ENCODE measurements at regions not wholly inside any gene's neighbourhood (a gene's known extent, or its start where the extent isn't known, plus 50 kb on each side); places are given as distances from the start of the nearest gene placed in this dataset.

- Histone ChIP-seq H3K36me3 (replicated peaks in 1 of 2; ENCODE audit: insufficient read depth in 1 of 2, low read depth in 2 of 2) (no peaks in the 10 kb centered on the region), H3K27me3 (no peaks in the 10 kb centered on the region), H3K4me1 (no peaks in the 10 kb centered on the region), H3K27ac (no peak overlapping the region), H3K9me3 (no peaks in the 10 kb centered on the region), H3K4me3 (no peak overlapping the region)
- WGBS, 2 donors, result 66 to 67% methylated on average over 12 of the region's 12 CpGs
- TF ChIP-seq, protein P1, sequence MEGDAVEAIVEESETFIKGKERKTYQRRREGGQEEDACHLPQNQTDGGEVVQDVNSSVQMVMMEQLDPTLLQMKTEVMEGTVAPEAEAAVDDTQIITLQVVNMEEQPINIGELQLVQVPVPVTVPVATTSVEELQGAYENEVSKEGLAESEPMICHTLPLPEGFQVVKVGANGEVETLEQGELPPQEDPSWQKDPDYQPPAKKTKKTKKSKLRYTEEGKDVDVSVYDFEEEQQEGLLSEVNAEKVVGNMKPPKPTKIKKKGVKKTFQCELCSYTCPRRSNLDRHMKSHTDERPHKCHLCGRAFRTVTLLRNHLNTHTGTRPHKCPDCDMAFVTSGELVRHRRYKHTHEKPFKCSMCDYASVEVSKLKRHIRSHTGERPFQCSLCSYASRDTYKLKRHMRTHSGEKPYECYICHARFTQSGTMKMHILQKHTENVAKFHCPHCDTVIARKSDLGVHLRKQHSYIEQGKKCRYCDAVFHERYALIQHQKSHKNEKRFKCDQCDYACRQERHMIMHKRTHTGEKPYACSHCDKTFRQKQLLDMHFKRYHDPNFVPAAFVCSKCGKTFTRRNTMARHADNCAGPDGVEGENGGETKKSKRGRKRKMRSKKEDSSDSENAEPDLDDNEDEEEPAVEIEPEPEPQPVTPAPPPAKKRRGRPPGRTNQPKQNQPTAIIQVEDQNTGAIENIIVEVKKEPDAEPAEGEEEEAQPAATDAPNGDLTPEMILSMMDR (IDR thresholded peaks at IDR 0.05), result no peak
- TF ChIP-seq POLR2A (IDR thresholded peaks at IDR 0.05), result no peak
- peak; percentile 30 for ATAC-seq
- peak in 3 of 4 donors; percentile 10 to 31 (median 21) for DNase-seq
- intact Hi-C loops (cut with DNase I), result no loop called here
These were observed 156.8 kb upstream of the LYZL1 start for GRCh38 chr10:29131952-29132547.

GRCh38 chr10:29132551-29133111, 156.2 kb upstream of the LYZL1 start:
- no peak overlapping the region for H3K27ac ChIP-seq

DNA sequence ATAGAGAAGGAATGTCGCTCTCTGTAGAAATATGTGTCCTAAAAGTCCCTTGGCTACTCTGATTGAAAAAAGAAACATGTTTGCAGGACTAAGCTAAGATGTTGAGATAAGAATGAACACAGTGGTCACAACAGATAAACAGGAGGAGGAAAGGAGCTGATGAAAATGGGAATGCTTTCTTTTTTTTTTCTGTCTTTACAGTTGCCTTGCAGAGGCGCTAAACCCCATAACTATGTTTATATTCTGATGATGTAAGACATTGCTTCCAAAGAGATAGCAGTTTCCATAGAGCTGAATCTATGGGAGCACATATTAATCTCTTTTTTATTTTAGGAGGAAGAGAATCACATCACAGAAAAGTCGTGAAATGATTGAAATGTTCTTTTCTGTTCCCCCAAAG, 153.5 kb upstream of the LYZL1 start:
- intact Hi-C loops (cut with DNase I), result no loop called here
- no peaks in the 10 kb centered on the region for H3K36me3 ChIP-seq (replicated peaks in 1 of 2; ENCODE audit: insufficient read depth in 1 of 2, low read depth in 2 of 2)
- H3K4me3 ChIP-seq, result no peak overlapping the region
- WGBS, 2 donors, result 75 to 84% methylated on average over 3 of the region's 3 CpGs
- no peak for DNase-seq
- ATAC-seq, result no peak
- H3K9me3 ChIP-seq, result no peaks in the 10 kb centered on the region
- H3K27me3 ChIP-seq, result no peaks in the 10 kb centered on the region
- no peaks in the 10 kb centered on the region for H3K4me1 ChIP-seq
- no peak for TF ChIP-seq POLR2A (IDR thresholded peaks at IDR 0.05)
- TF ChIP-seq, protein P1 (IDR thresholded peaks at IDR 0.05), result no peak
- H3K27ac ChIP-seq, result no peak overlapping the region

More at GRCh38 chr10:29132551-29133111, 156.2 kb upstream of the LYZL1 start:
- DNase-seq (no peak), ATAC-seq (no peak)
- intact Hi-C loops (cut with DNase I), result no loop called here
- Histone ChIP-seq H3K36me3 (replicated peaks in 1 of 2; ENCODE audit: insufficient read depth in 1 of 2, low read depth in 2 of 2) (no peaks in the 10 kb centered on the region), H3K4me3 (no peak overlapping the region), H3K4me1 (no peaks in the 10 kb centered on the region), H3K9me3 (no peaks in the 10 kb centered on the region), H3K27me3 (no peaks in the 10 kb centered on the region)
- WGBS, 2 donors, result 64 to 71% methylated on average over 11 of the region's 11 CpGs
- TF ChIP-seq POLR2A (IDR thresholded peaks at IDR 0.05), result no peak
- TF ChIP-seq, protein P1 (IDR thresholded peaks at IDR 0.05), result no peak

DNA sequence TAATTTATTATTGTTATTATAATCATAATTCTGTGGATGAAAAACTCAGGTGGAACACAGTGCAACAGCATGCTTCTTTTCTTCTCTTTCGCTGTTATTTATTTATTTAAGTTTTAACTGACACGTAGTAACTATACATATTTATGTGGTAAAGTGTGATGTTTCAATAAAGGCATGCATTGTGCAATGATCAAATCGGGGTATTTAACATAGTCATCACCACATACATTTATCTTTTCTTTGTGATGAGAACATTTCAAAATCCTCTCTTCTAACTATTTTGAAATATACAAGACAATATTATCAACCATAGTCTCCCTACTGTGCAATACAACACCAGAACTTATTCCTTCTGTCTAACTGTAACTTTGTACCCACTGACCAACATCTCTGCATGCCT, 152.5 kb upstream of the LYZL1 start:
- no peak overlapping the region for H3K27ac ChIP-seq
- no peaks in the 10 kb centered on the region for H3K36me3 ChIP-seq (replicated peaks in 1 of 2; ENCODE audit: insufficient read depth in 1 of 2, low read depth in 2 of 2)
- H3K27me3 ChIP-seq, result no peaks in the 10 kb centered on the region
- H3K4me1 ChIP-seq, result peaks cover 6% of the 10 kb centered on the region
- ATAC-seq (no peak), DNase-seq (no peak)
- 70 to 82% methylated on average over 3 of the region's 3 CpGs for WGBS, 2 donors
- TF ChIP-seq, protein P1 (IDR thresholded peaks at IDR 0.05), result no peak
- TF ChIP-seq POLR2A (IDR thresholded peaks at IDR 0.05), result no peak
- H3K9me3 ChIP-seq, result no peaks in the 10 kb centered on the region
- intact Hi-C loops (cut with DNase I), result no loop called here
- H3K4me3 ChIP-seq, result no peak overlapping the region

- no peaks in the 10 kb centered on the region for H3K9me3 ChIP-seq
- no peaks in the 10 kb centered on the region for H3K36me3 ChIP-seq (replicated peaks in 1 of 2; ENCODE audit: insufficient read depth in 1 of 2, low read depth in 2 of 2)
- no peaks in the 10 kb centered on the region for H3K27me3 ChIP-seq
- no peak overlapping the region for H3K27ac ChIP-seq
- H3K4me1 ChIP-seq, result peaks cover 12% of the 10 kb centered on the region
- no peak overlapping the region for H3K4me3 ChIP-seq
- WGBS, 2 donors, result 22 to 26% methylated on average over 1 of the region's 1 CpG
- DNase-seq, result no peak
- TF ChIP-seq, protein P1 (IDR thresholded peaks at IDR 0.05), result no peak
- no peak for TF ChIP-seq POLR2A (IDR thresholded peaks at IDR 0.05)
- intact Hi-C loops (cut with DNase I), result no loop called here
- ATAC-seq, result no peak
These were observed 148.7 kb upstream of the LYZL1 start for GRCh38 chr10:29140151-29140550.
